GM10266 (cell line): ENCODE measurements at regions not wholly inside any gene's neighbourhood (a gene's known extent, or its start where the extent isn't known, plus 50 kb on each side); places are given as distances from the start of the nearest gene placed in this dataset.

Experiments used
- DNase-seq: peaks from one replicate; pipeline ENCODE4 v3.0.0; 2012; ENCODE audit errors: extremely low spot score
- CTCF ChIP-seq: IDR thresholded peaks from 2 replicates; pipeline ENCODE4 v1.5.1; 2012; ENCODE audit warnings: mild to moderate bottlenecking, low read depth; ENCODE audit not compliant: control insufficient read depth, insufficient read depth; ENCODE audit errors: missing control alignments

DNA sequence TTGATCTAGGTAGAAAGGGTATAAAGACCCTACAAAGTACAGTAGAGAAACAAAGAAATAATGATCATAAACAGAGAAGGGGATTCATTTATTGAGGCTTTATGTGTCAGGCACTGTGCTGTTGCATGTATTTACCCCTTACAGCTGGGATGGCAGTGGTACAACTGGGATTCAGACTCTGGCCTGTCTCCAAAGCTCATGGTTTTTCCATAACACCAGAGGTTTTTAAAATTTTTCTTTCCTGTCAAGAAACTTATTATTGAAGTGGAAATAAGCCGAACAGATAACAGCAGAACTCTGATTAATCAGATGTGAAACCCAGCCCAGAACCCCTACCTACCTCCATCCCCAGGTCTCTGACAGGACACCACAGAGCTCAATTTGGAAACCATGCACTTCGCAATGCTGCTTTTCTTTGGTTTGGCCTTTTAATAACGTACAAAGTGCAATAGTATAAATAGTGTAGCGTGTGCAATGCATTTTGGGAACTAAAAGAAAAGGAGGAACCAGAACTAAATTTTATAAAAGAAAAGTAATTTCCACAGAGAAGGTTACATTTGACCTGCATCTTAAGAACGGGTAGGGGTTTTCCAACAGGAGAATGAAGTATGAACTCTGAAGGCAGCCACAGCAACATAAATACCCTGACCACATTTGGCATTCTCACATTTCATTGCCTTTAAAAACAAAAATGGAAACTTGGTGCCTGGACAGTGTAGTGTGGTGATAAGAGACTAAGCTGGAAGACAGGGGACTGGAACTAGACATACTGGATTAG is 92.0 kb upstream of the S1PR1 start:
- TF ChIP-seq CTCF: no peak
- no peak for DNase-seq

- TF ChIP-seq CTCF: no peak
- no peak for DNase-seq
Observed at GRCh38 chr1:101142244-101142643, 94.6 kb upstream of the S1PR1 start.

DNA sequence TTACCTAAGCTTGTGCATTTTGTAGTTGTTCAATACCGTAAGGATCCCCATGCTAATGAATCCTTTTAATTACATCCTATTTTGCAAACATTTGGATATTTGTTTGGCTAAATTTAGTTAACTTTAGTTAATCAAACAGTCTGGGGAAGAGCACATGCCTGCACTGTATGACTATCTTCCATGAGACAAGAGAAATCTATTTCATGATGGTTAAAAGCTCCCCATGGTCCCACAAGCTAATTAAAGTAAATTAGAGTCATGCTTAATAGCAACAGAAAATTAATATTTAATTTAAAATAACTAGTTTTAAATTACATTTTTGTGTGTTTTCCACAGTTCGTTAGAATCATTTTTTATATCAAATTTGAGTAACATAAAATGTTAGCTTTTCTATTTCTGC is 95.4 kb upstream of the S1PR1 start:
- no peak for DNase-seq
- no peak for TF ChIP-seq CTCF

DNA sequence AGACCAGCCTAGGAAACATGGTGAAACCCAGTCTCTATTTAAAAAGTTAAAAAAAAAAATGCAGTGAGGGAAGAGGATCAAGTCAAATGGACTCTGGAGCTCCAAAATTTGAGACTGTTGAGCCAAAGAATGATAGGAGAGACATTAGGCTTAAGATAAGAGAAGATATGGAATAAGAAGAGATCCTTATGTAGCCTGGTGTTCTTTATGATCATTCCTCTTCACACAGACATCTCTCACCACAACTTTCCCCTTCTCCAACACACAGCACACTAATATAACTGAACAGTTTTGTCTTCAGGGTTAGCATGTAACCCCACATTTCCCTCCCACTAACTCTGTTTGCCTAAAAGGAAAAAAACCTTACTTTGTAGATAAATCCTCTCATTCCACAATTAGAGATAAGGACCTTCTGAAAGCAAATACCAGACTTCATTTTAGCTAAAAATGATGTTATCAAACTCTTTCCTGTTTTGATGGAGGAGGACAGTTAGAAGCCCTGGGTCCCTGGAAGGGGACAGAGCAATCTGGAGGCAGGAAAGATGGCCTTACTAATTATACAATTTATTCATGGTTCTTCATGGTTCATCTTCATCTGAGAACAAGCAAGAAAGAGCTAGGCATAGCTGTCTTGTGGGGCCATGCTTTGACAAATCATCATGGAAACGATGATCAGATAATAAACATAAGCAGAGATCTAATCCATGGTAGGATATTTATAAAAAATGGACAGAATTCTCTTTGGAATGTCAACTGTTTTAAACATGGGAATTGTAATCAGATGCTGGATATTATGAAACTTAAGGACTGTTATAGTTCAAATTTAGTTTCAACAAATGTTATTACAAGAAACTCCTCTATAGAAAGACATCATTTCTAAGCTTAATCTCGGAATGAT is 96.7 kb upstream of the S1PR1 start:
- no peak for DNase-seq
- no peak for TF ChIP-seq CTCF

DNA sequence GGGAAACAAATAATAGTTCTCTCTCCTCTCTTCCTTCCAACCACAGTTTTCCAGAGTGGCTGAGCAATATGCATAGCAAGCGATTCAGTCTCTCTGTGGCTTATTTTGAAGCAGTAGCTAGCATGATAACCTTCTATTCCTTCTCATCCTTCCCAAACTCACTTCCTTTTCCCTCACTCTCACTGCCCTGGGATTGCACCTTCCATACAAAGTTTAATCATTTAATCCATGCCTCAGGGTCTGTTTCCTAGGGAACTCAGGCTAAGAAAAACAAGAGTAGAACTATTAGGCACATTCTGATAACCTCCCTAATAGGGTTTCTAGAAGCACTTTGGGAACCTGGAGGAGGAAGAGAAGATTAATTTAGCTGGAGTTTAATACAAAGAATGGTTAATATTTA is 97.7 kb upstream of the S1PR1 start:
- no peak for DNase-seq
- TF ChIP-seq CTCF: no peak

GRCh38 chr1:101137144-101138126 is 99.4 kb upstream of the S1PR1 start:
- no peak for TF ChIP-seq CTCF
- DNase-seq: no peak
